Fibroblast of lung (primary cell): ENCODE measurements at regions not wholly inside any gene's neighbourhood (a gene's known extent, or its start where the extent isn't known, plus 50 kb on each side); places are given as distances from the start of the nearest gene placed in this dataset.
"Not testable (repeated sequence)": the region's sequence is repeated elsewhere in the genome, so short reads cannot be mapped to it uniquely, and the experiment has no call there.

Experiments
- DNase-seq, 2 donors: peaks; one replicate each; pipeline versions ENCODE4 v3.0.0 to v3.0.0-alpha.2; 2010; ENCODE audit warnings: low read depth in 2 of 2
- H2AFZ ChIP-seq: 2 replicates; pipeline ENCODE4 v1.5.1; 2012; ENCODE audit warnings: low read length, control low read depth, inconsistent platforms
- H3K27ac ChIP-seq: 2 replicates; pipeline ENCODE4 v1.5.1; 2011; ENCODE audit warnings: low read length, control low read depth; ENCODE audit not compliant: insufficient read depth
- H3K27me3 ChIP-seq: 2 replicates; pipeline ENCODE4 v1.5.1; 2011; ENCODE audit warnings: mild to moderate bottlenecking, low read length; ENCODE audit not compliant: control insufficient read depth, insufficient read depth
- H3K36me3 ChIP-seq: 2 replicates; pipeline ENCODE4 v1.5.1; 2011; ENCODE audit warnings: low read length; ENCODE audit not compliant: control insufficient read depth, insufficient read depth
- H3K4me1 ChIP-seq: 2 replicates; pipeline ENCODE4 v1.5.1; 2011; ENCODE audit warnings: low read length; ENCODE audit not compliant: control insufficient read depth, insufficient read depth; ENCODE audit errors: extremely low read depth
- H3K4me2 ChIP-seq: 2 replicates; pipeline ENCODE4 v1.5.1; 2011; ENCODE audit warnings: low read length, control low read depth; ENCODE audit not compliant: insufficient read depth; ENCODE audit errors: extremely low read depth
- H3K4me3 ChIP-seq, 4 experiments: fragments of 200-600 bp in 1 of 4; sonication (generic) in 1 of 4; replicated peaks in 1 of 4; 2 replicates each; pipeline ENCODE4 v1.5.1; 2011 to 2016; ENCODE audit warnings: low read length in 4 of 4, low read depth in 3 of 4, mild to moderate bottlenecking in 3 of 4, control low read depth in 2 of 4, inconsistent platforms in 1 of 4, mixed read lengths in 1 of 4; ENCODE audit not compliant: insufficient read depth in 1 of 4; ENCODE audit errors: control extremely low read depth in 1 of 4
- H3K79me2 ChIP-seq: 2 replicates; pipeline ENCODE4 v1.5.1; 2012; ENCODE audit warnings: mild to moderate bottlenecking, low read length, inconsistent platforms; ENCODE audit not compliant: control insufficient read depth, insufficient read depth
- H3K9ac ChIP-seq: 2 replicates; pipeline ENCODE4 v1.5.1; 2011; ENCODE audit warnings: mild to moderate bottlenecking, low read length, control low read depth; ENCODE audit not compliant: insufficient read depth
- H3K9me3 ChIP-seq: 2 replicates; pipeline ENCODE4 v1.5.1; 2012; ENCODE audit warnings: low read depth, low read length; ENCODE audit not compliant: control insufficient read depth, insufficient read depth
- H4K20me1 ChIP-seq: 2 replicates; pipeline ENCODE4 v1.5.1; 2011; ENCODE audit warnings: low read length; ENCODE audit not compliant: control insufficient read depth, insufficient read depth; ENCODE audit errors: extremely low read depth
- CTCF ChIP-seq, 2 donors: IDR thresholded peaks in 1 of 2; conservative IDR thresholded peaks in 1 of 2; 1 replicate in 1 of 2; 2 replicates in 1 of 2; pipeline ENCODE4 v1.5.1; 2011 to 2012; ENCODE audit warnings: low read length in 2 of 2, control low read depth in 1 of 2, inconsistent platforms in 1 of 2, low read depth in 1 of 2, mild to moderate bottlenecking in 1 of 2
- EZH2 ChIP-seq: IDR thresholded peaks from 2 replicates; pipeline ENCODE4 v1.5.1; 2012; ENCODE audit warnings: low read length, control low read depth, mild to moderate bottlenecking; ENCODE audit errors: missing control alignments

GRCh38 chr6:50410579-50410978, 302.7 kb upstream of the TFAP2D start:
- Histone ChIP-seq H2AFZ (no peak overlapping the region), H4K20me1 (no peaks in the 10 kb centered on the region), H3K36me3 (no peaks in the 10 kb centered on the region), H3K4me3 (no peak overlapping the region), H3K27me3 (no peaks in the 10 kb centered on the region), H3K9ac (no peak overlapping the region), H3K4me1 (no peaks in the 10 kb centered on the region), H3K4me2 (no peak overlapping the region), H3K27ac (no peak overlapping the region), H3K9me3 (no peaks in the 10 kb centered on the region), H3K79me2 (no peaks in the 10 kb centered on the region)
- DNase-seq, result no peak
- TF ChIP-seq CTCF (conservative IDR thresholded peaks at IDR 0.05 in 1 of 2, IDR thresholded peaks at IDR 0.05 in 1 of 2; ENCODE audit: low read depth in 1 of 2, low read length in 2 of 2), result no peak
- no peak for TF ChIP-seq EZH2

- H3K9ac ChIP-seq, H3K36me3 ChIP-seq, H3K79me2 ChIP-seq, H3K4me1 ChIP-seq, H3K27me3 ChIP-seq, H3K9me3 ChIP-seq, H4K20me1 ChIP-seq, H2AFZ ChIP-seq, H3K4me2 ChIP-seq, H3K4me3 ChIP-seq, DNase-seq, H3K27ac ChIP-seq: not testable (repeated sequence)
These were observed 292.3 kb upstream of the TFAP2D start for GRCh38 chr6:50421041-50421440.

GRCh38 chr6:50427267-50427666, 286.1 kb upstream of the TFAP2D start:
- TF ChIP-seq CTCF (conservative IDR thresholded peaks at IDR 0.05 in 1 of 2, IDR thresholded peaks at IDR 0.05 in 1 of 2; ENCODE audit: low read depth in 1 of 2, low read length in 2 of 2), result no peak
- TF ChIP-seq EZH2, result no peak
- H3K9me3 ChIP-seq, result no peaks in the 10 kb centered on the region
- H3K27me3 ChIP-seq, result no peaks in the 10 kb centered on the region

More at GRCh38 chr6:50427267-50427666, 286.1 kb upstream of the TFAP2D start:
- H3K79me2 ChIP-seq, result no peaks in the 10 kb centered on the region
- no peaks in the 10 kb centered on the region for H4K20me1 ChIP-seq
- no peak overlapping the region for H3K4me3 ChIP-seq
- no peak overlapping the region for H3K9ac ChIP-seq
- H3K36me3 ChIP-seq, result no peaks in the 10 kb centered on the region
- no peak overlapping the region for H2AFZ ChIP-seq
- H3K27ac ChIP-seq, result no peak overlapping the region
- no peaks in the 10 kb centered on the region for H3K4me1 ChIP-seq
- no peak for DNase-seq
- H3K4me2 ChIP-seq, result no peak overlapping the region
